Prostate gland (tissue), 2 donors: ENCODE measurements at regions not wholly inside any gene's neighbourhood (a gene's known extent, or its start where the extent isn't known, plus 50 kb on each side); places are given as distances from the start of the nearest gene placed in this dataset.

Source experiments
- DNase-seq: peaks from one replicate; pipeline ENCODE4 v3.0.0-alpha.2; 2019; ENCODE audit warnings: low spot score
- H3K27ac ChIP-seq, 2 donors: fragments of 200-600 bp; sonication (generic); 2 replicates each; pipeline ENCODE4 v1.5.1; 2017 to 2019
- H3K27me3 ChIP-seq: fragments of 200-600 bp; sonication (generic); replicated peaks from 2 replicates; pipeline ENCODE4 v1.5.1; 2019; ENCODE audit not compliant: insufficient read depth
- H3K36me3 ChIP-seq, 2 donors: fragments of 200-600 bp; sonication (generic); 1 replicate in 1 of 2; 2 replicates in 1 of 2; pipeline versions ENCODE4 v1.5.1 to v1.8.1; 2017 to 2019
- H3K4me1 ChIP-seq: fragments of 200-600 bp; sonication (generic); replicated peaks from 2 replicates; pipeline ENCODE4 v1.5.1; 2019
- H3K4me3 ChIP-seq, 2 donors: fragments of 200-600 bp; sonication (generic); 2 replicates each; pipeline ENCODE4 v1.5.1; 2017 to 2019
- H3K9me3 ChIP-seq: fragments of 200-600 bp; sonication (generic); 2 replicates; pipeline ENCODE4 v1.5.1; 2017
- CTCF ChIP-seq, 4 experiments: fragments of 200-600 bp in 2 of 4; fragments of 450-650 bp in 2 of 4; sonication (generic) in 2 of 4; IDR thresholded peaks; 1 replicate in 3 of 4; 2 replicates in 1 of 4; pipeline ENCODE4 v1.5.1; 2016 to 2019; ENCODE audit warnings: antibody characterized with exemption in 4 of 4, mild to moderate bottlenecking in 2 of 4, moderate library complexity in 2 of 4
- POLR2A ChIP-seq: fragments of 450-650 bp; IDR thresholded peaks from one replicate; pipeline ENCODE4 v1.6.1; 2016; ENCODE audit warnings: antibody characterized with exemption, mild to moderate bottlenecking
- POLR2AphosphoS5 ChIP-seq: sonication (generic); formaldehyde crosslinking; IDR thresholded peaks from one replicate; pipeline ENCODE4 v1.6.1; 2017; ENCODE audit warnings: antibody characterized with exemption
- WGBS: methylation state at CpG from one replicate; pipeline ENCODE4 v1.1.5; 2018; 5-methylcytosine and 5-hydroxymethylcytosine counted together
- intact Hi-C: fragments of 100-400 bp; cut with DNase I; formaldehyde crosslinking; loops from one replicate; pipeline ENCODE4 v1.14.2; 2022

DNA sequence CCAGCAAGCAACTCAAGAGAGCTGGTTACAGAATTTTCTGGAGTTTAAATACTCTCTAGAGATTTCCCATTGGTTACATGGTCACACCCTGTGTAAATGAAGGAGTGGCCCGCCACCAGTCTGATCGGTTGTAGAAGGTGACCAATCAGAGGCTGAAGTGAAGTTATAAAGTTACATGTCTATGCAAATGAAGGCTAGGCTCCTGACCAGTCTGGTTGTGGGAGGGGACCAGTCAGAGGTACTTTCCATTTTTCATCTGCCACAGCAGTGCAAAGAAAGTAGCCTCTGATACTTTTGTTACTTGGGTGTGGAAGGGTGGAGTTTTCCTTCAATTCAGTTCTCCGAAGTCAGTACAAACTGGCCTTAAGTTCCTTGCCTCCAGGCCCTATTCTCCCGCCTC, 273.7 kb downstream of the BARHL2 start:
- Histone ChIP-seq H3K36me3 (no peaks in the 10 kb centered on the region), H3K27me3 (no peaks in the 10 kb centered on the region), H3K9me3 (no peaks in the 10 kb centered on the region), H3K4me3 (no peak overlapping the region), H3K27ac (no peak overlapping the region), H3K4me1 (no peaks in the 10 kb centered on the region)
- no peak for DNase-seq
- WGBS = 83% methylated on average over 4 of the region's 4 CpGs
- intact Hi-C loops = no loop called here
- TF ChIP-seq POLR2A (no peak), POLR2AphosphoS5 (no peak), CTCF (IDR thresholded peaks at IDR 0.05) (no peak)

DNA sequence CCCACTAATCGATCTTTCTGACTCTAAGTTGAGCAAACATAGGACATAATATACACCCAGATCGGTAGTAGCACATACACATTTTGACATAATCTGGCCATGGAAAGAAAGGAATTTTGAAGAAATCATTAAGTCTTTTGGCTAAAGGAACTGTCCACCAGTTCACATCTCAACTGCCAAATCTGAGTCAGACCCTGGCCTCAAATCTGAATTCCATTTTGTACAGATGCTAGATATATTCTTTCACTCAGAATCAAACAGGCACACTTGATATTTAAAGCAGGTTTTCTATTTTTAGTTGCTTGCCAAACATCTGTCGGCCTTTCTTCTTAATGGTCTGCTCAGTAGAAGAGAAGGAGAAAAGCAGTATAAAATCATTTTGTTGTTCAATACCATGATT, 281.8 kb downstream of the BARHL2 start:
- WGBS = 78% methylated on average over 3 of the region's 3 CpGs
- intact Hi-C loops = no loop called here
- TF ChIP-seq POLR2A (no peak), CTCF (IDR thresholded peaks at IDR 0.05) (no peak), POLR2AphosphoS5 (no peak)

GRCh38 chr1:90434460-90434859, 282.6 kb downstream of the BARHL2 start:
- intact Hi-C loops = no loop called here
- Histone ChIP-seq H3K4me3 (no peak overlapping the region), H3K9me3 (no peaks in the 10 kb centered on the region), H3K4me1 (no peaks in the 10 kb centered on the region), H3K27me3 (no peaks in the 10 kb centered on the region), H3K27ac (no peak overlapping the region), H3K36me3 (no peaks in the 10 kb centered on the region)
- no peak for DNase-seq
- 53% methylated on average over 2 of the region's 2 CpGs for WGBS
- TF ChIP-seq POLR2A (no peak), CTCF (IDR thresholded peaks at IDR 0.05) (no peak), POLR2AphosphoS5 (no peak)

More for the DNA sequence above, 281.8 kb downstream of the BARHL2 start:
- H3K27me3 ChIP-seq = no peaks in the 10 kb centered on the region
- no peaks in the 10 kb centered on the region for H3K36me3 ChIP-seq
- no peak overlapping the region for H3K4me3 ChIP-seq
- H3K27ac ChIP-seq = no peak overlapping the region
- no peaks in the 10 kb centered on the region for H3K9me3 ChIP-seq
- H3K4me1 ChIP-seq = no peaks in the 10 kb centered on the region
- no peak for DNase-seq

DNA sequence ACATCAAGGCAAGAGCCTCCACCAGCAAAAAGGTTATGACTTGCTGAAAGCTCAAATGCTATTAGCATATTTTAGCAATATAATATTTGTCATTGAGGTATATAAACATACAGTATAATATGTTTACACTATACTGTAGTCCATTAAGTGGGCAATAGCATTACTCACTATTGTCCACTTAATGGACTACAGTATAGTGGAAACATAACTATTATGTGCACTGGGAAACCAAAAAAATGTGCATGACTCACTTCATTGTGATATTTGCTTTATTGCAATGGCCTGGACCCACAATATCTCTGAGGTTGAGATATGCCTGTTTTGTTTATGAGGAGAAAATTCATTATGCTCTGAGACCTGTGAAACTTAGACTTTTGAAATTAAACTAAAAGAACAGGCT, 300.0 kb downstream of the BARHL2 start:
- intact Hi-C loops = no loop called here
- H3K4me3 ChIP-seq = no peak overlapping the region
- no peak overlapping the region for H3K27ac ChIP-seq
- H3K27me3 ChIP-seq = no peaks in the 10 kb centered on the region
- no peak for DNase-seq
- H3K4me1 ChIP-seq = no peaks in the 10 kb centered on the region
- no peaks in the 10 kb centered on the region for H3K9me3 ChIP-seq
- H3K36me3 ChIP-seq = no peaks in the 10 kb centered on the region
- TF ChIP-seq POLR2AphosphoS5 = no peak

- Histone ChIP-seq H3K4me3 (no peak overlapping the region), H3K27ac (no peak overlapping the region), H3K4me1 (no peaks in the 10 kb centered on the region), H3K36me3 (no peaks in the 10 kb centered on the region), H3K27me3 (peaks cover 4% of the 10 kb centered on the region), H3K9me3 (no peaks in the 10 kb centered on the region)
- intact Hi-C loops = no loop called here
- TF ChIP-seq POLR2A = no peak
- WGBS = 95% methylated on average over 1 of the region's 1 CpG
- no peak for DNase-seq
Observed at GRCh38 chr1:90414201-90414600, 302.9 kb downstream of the BARHL2 start.

DNA sequence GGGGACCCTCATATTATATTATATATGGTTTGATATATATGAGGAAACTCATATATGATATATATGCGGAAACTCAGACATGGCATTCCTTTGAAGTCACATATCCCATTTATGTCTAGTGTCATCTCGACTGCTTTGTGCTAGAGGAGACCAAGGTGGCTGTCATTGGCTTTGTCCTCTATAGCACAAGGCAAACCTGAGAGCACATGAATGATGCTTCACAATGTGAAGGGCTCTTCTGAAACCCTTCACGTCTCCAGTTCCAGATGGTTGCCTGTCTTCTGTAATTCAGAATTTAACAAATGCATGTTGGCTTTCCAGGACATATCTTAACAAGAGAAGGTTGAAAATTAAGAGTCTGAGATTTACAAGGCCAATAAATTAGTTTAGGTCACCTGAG, 303.6 kb downstream of the BARHL2 start:
- Histone ChIP-seq H3K27ac (no peak overlapping the region), H3K4me3 (no peak overlapping the region), H3K36me3 (no peaks in the 10 kb centered on the region), H3K27me3 (peaks cover 4% of the 10 kb centered on the region), H3K9me3 (no peaks in the 10 kb centered on the region), H3K4me1 (no peaks in the 10 kb centered on the region)
- DNase-seq = no peak
- intact Hi-C loops = no loop called here
- TF ChIP-seq CTCF (IDR thresholded peaks at IDR 0.05) (no peak), POLR2AphosphoS5 (no peak), POLR2A (no peak)
- 86% methylated on average over 3 of the region's 3 CpGs for WGBS
